Esophagus squamous epithelium (tissue), 4 donors: ENCODE measurements at regions not wholly inside any gene's neighbourhood (a gene's known extent, or its start where the extent isn't known, plus 50 kb on each side); places are given as distances from the start of the nearest gene placed in this dataset.

Experiments used
- CTCF ChIP-seq, 6 experiments: fragments of 450-650 bp in 4 of 6; fragments of 200-600 bp in 2 of 6; sonication (generic) in 2 of 6; IDR thresholded peaks; one replicate each; pipeline ENCODE4 v1.5.1; 2016 to 2019; ENCODE audit warnings: antibody characterized with exemption in 6 of 6, mild to moderate bottlenecking in 4 of 6, moderate library complexity in 4 of 6
- POLR2A ChIP-seq, 4 donors: fragments of 450-650 bp; IDR thresholded peaks; one replicate each; pipeline ENCODE4 v1.6.1; 2017; ENCODE audit warnings: antibody characterized with exemption in 4 of 4, mild to moderate bottlenecking in 4 of 4, moderate library complexity in 3 of 4

GRCh38 chr14:21780429-21781084, 106.9 kb upstream of the OR4E1 start:
- TF ChIP-seq POLR2A (IDR thresholded peaks at IDR 0.05), result no peak
- TF ChIP-seq CTCF (IDR thresholded peaks at IDR 0.05), result no peak
